ENCODE measurements at regions not wholly inside any gene's neighbourhood (a gene's known extent, or its start where the extent isn't known, plus 50 kb on each side); places are given as distances from the start of the nearest gene placed in this dataset.

DNA sequence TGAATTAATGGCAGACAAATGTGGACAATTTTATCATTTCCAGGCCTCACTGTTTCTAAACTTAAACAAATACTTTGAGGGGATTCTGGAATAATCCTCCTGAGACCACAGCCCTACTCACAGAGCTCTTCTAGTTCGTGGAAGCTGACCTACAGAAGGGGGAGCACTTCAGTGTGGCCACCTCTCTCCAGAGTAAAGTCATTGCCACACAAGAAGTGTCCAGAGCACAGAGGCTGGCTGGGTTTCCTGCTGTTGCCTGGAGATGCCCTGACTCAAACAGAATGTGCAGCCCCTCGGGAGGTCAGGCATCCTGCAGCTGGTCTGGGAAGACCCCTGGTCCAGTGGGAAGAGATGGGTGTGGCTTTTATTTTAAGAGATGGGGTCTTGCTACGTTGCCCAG, 110.9 kb downstream of the QRSL1 start:
- no peak overlapping the region for H2BK5ac ChIP-seq (ENCODE audit: insufficient read length, low read length)
- no peak overlapping the region for H3K9ac ChIP-seq (ENCODE audit: extremely low read depth, insufficient read length, low read length)
- Mint-ChIP-seq H3K27ac (no peak overlapping the region; a peak in 1 of 7 replicates), H3K4me3 (no peak overlapping the region), H3K4me1 (peaks cover 3 to 6% of the 10 kb centered on the region in 2 experiments), H3K36me3 (ENCODE audit: insufficient read depth in 1 of 3, low read depth in 3 of 3) (peaks cover 26 to 48% (median 28%) of the 10 kb centered on the region in 3 experiments), H3K9me3 (peaks cover 40 to 41% of the 10 kb centered on the region in 2 experiments), H3K27me3 (ENCODE audit: low read depth) (no peaks in the 10 kb centered on the region; the same call in none of the 2 replicates)
- no peak overlapping the region for H2BK12ac ChIP-seq (ENCODE audit: insufficient read length, low read depth, low read length)
- H3K27ac ChIP-seq (ENCODE audit: insufficient read length, low read depth, low read length), result no peak overlapping the region
- H2AK5ac ChIP-seq (ENCODE audit: insufficient read length, low read length), result no peak overlapping the region
- no peak for DNase-seq
- no peaks in the 10 kb centered on the region for H3K27me3 ChIP-seq (ENCODE audit: insufficient read depth, low read length)
- no peaks in the 10 kb centered on the region for H4K20me1 ChIP-seq (ENCODE audit: control insufficient read depth, insufficient read depth, insufficient read length)
- no CpG with 5 or more reads among the region's 3 CpGs for WGBS (ENCODE audit: extremely low coverage, insufficient read length, low lambda C conversion rate)
- no peak overlapping the region for H2BK15ac ChIP-seq (ENCODE audit: low read depth, low read length)
- no peak overlapping the region for H3K23ac ChIP-seq (ENCODE audit: insufficient read length, low read depth, low read length)
- no peak overlapping the region for H4K8ac ChIP-seq (replicated peaks; ENCODE audit: insufficient read length, low read depth, low read length)
- no peaks in the 10 kb centered on the region for H3K79me2 ChIP-seq (ENCODE audit: insufficient read depth, low read length)
- no peak overlapping the region for H2BK20ac ChIP-seq (ENCODE audit: low read depth, low read length, poor library complexity, severe bottlenecking)
- no peak overlapping the region for H2BK120ac ChIP-seq (ENCODE audit: low read depth, low read length, poor library complexity, severe bottlenecking)
- H4K91ac ChIP-seq (ENCODE audit: insufficient read length, low read depth, low read length), result no peak overlapping the region
- H3K4me1 ChIP-seq (ENCODE audit: insufficient read depth, low read length), result no peaks in the 10 kb centered on the region
- H2AFZ ChIP-seq (ENCODE audit: low read length), result no peak overlapping the region
- H3K14ac ChIP-seq (ENCODE audit: insufficient read depth, low read length), result no peak overlapping the region
- H3T11ph ChIP-seq (ENCODE audit: low read length), result no peak overlapping the region
- TF ChIP-seq, protein P1, sequence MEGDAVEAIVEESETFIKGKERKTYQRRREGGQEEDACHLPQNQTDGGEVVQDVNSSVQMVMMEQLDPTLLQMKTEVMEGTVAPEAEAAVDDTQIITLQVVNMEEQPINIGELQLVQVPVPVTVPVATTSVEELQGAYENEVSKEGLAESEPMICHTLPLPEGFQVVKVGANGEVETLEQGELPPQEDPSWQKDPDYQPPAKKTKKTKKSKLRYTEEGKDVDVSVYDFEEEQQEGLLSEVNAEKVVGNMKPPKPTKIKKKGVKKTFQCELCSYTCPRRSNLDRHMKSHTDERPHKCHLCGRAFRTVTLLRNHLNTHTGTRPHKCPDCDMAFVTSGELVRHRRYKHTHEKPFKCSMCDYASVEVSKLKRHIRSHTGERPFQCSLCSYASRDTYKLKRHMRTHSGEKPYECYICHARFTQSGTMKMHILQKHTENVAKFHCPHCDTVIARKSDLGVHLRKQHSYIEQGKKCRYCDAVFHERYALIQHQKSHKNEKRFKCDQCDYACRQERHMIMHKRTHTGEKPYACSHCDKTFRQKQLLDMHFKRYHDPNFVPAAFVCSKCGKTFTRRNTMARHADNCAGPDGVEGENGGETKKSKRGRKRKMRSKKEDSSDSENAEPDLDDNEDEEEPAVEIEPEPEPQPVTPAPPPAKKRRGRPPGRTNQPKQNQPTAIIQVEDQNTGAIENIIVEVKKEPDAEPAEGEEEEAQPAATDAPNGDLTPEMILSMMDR (conservative IDR thresholded peaks at IDR 0.05), result no peak
- H4K5ac ChIP-seq (ENCODE audit: insufficient read length, low read depth, low read length), result no peak overlapping the region
- H3K23me2 ChIP-seq (ENCODE audit: insufficient read length, low read depth, low read length, poor library complexity, severe bottlenecking), result no peaks in the 10 kb centered on the region
- no peak overlapping the region for H3K4me2 ChIP-seq (ENCODE audit: insufficient read depth, insufficient read length, low read length)
- no peak overlapping the region for H3K18ac ChIP-seq (ENCODE audit: insufficient read length, low read depth, low read length)
- H3K56ac ChIP-seq (ENCODE audit: insufficient read length, low read depth, low read length), result no peak overlapping the region
- peaks cover 22% of the 10 kb centered on the region for H3K9me3 ChIP-seq (ENCODE audit: control insufficient read depth, low read depth, low read length)
- H3K79me1 ChIP-seq (ENCODE audit: insufficient read depth, low read depth, low read length, poor library complexity, severe bottlenecking), result no peaks in the 10 kb centered on the region
- no peak overlapping the region for H3K4ac ChIP-seq (ENCODE audit: low read depth, low read length)

Data from H9 (cell line).